Epidermal melanocyte (primary cell): ENCODE measurements at regions not wholly inside any gene's neighbourhood (a gene's known extent, or its start where the extent isn't known, plus 50 kb on each side); places are given as distances from the start of the nearest gene placed in this dataset.
"Not testable (repeated sequence)": the region's sequence is repeated elsewhere in the genome, so short reads cannot be mapped to it uniquely, and the experiment has no call there.

Experiments used
- DNase-seq: peaks from one replicate; pipeline ENCODE4 v3.0.0; 2011; ENCODE audit warnings: low spot score; ENCODE audit not compliant: insufficient read length

GRCh38 chr2:54038835-54039234 lies 68.0 kb upstream of the PSME4 start:
- no peak for DNase-seq

- not testable (repeated sequence) for DNase-seq
Measured at GRCh38 chr2:54031288-54031687, 60.5 kb upstream of the PSME4 start.

- DNase-seq, result no peak
Measured at GRCh38 chr2:54030806-54031205, 60.0 kb upstream of the PSME4 start.

- no peak for DNase-seq
Measured at GRCh38 chr2:54030396-54030741, 59.6 kb upstream of the PSME4 start.

- no peak for DNase-seq
Measured at GRCh38 chr2:54029721-54030395, 59.1 kb upstream of the PSME4 start.

- DNase-seq, result not testable (repeated sequence)
Measured at GRCh38 chr2:54025463-54026075, 54.8 kb upstream of the PSME4 start.

- no peak for DNase-seq
Measured at GRCh38 chr2:54024576-54024975, 53.8 kb upstream of the PSME4 start.

- DNase-seq, result no peak
Measured at GRCh38 chr2:54021702-54022101, 50.9 kb upstream of the PSME4 start.

GRCh38 chr2:54020793-54021414 lies 50.1 kb upstream of the PSME4 start:
- no peak for DNase-seq
